ENCODE measurements at regions not wholly inside any gene's neighbourhood (a gene's known extent, or its start where the extent isn't known, plus 50 kb on each side); places are given as distances from the start of the nearest gene placed in this dataset.

DNA sequence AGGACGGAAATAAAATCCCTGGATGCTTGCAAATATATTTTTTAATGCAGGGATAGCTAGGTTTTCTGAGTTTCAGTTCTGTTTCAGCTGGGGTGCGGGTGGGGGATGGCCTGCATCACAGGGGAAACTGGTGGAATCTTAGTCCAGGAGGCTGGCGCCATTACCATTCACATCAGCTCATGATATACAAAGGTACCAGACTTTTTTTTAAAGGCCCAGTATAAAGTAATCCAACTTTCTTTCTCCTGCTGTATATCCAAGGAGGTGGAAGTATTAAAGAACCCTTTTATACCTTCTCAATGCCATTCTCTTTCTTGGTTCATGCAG lies 343.8 kb downstream of the KCNRG start:
- Histone ChIP-seq H3K9me3 (ENCODE audit: insufficient read depth, low read length, severe bottlenecking) (no peaks in the 10 kb centered on the region), H3K9ac (ENCODE audit: low read depth, low read length) (no peak overlapping the region), H3K27me3 (ENCODE audit: insufficient read depth, low read length, poor library complexity) (no peaks in the 10 kb centered on the region), H3K4me3 (ENCODE audit: low read depth in 1 of 2, low read length in 2 of 2) (no peak overlapping the region), H3K4me1 (ENCODE audit: insufficient read depth, low read length) (peaks cover 26% of the 10 kb centered on the region), H2AFZ (ENCODE audit: low read depth, low read length) (no peak overlapping the region), H3K36me3 (ENCODE audit: insufficient read depth, low read length) (no peaks in the 10 kb centered on the region), H3K4me2 (ENCODE audit: insufficient read depth, low read length) (no peak overlapping the region), H3K79me2 (ENCODE audit: insufficient read depth, low read length) (no peaks in the 10 kb centered on the region), H3K27ac (ENCODE audit: low read length) (no peak overlapping the region), H4K20me1 (ENCODE audit: insufficient read depth, low read length) (no peaks in the 10 kb centered on the region)
- no peak for TF ChIP-seq EZH2 (IDR thresholded peaks at IDR 0.05; ENCODE audit: borderline replicate concordance, low read depth, low read length, severe bottlenecking)
- TF ChIP-seq, protein P1, sequence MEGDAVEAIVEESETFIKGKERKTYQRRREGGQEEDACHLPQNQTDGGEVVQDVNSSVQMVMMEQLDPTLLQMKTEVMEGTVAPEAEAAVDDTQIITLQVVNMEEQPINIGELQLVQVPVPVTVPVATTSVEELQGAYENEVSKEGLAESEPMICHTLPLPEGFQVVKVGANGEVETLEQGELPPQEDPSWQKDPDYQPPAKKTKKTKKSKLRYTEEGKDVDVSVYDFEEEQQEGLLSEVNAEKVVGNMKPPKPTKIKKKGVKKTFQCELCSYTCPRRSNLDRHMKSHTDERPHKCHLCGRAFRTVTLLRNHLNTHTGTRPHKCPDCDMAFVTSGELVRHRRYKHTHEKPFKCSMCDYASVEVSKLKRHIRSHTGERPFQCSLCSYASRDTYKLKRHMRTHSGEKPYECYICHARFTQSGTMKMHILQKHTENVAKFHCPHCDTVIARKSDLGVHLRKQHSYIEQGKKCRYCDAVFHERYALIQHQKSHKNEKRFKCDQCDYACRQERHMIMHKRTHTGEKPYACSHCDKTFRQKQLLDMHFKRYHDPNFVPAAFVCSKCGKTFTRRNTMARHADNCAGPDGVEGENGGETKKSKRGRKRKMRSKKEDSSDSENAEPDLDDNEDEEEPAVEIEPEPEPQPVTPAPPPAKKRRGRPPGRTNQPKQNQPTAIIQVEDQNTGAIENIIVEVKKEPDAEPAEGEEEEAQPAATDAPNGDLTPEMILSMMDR (IDR thresholded peaks at IDR 0.05; ENCODE audit: borderline replicate concordance, extremely low read depth, low read length, poor library complexity, severe bottlenecking): no peak
- DNase-seq: no peak
- ATAC-seq (ENCODE audit: insufficient read depth, low read depth): no peak

DNA sequence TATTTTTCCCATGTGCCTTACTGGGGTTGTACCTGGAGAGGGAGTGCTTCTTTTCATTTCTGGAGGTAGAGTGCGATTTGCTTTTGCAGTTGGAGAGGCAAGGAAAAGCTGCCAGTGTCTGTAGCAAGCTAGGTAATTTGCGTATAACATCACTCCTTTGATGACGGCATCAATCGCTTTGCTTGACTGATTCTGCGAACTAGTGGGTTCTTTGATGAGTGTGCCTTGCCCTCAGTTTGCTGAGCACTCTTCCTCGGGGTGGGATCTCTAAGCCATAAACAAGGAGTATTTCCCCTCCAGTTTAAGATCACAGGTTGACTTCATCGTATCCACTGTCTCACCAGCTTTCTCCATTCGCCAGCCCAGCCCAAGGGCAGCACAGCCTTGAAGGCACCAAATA lies 344.5 kb downstream of the KCNRG start:
- Histone ChIP-seq H2AFZ (ENCODE audit: low read depth, low read length) (no peak overlapping the region), H3K4me3 (ENCODE audit: low read depth in 1 of 2, low read length in 2 of 2) (no peak overlapping the region), H3K27ac (ENCODE audit: low read length) (no peak overlapping the region), H4K20me1 (ENCODE audit: insufficient read depth, low read length) (no peaks in the 10 kb centered on the region), H3K27me3 (ENCODE audit: insufficient read depth, low read length, poor library complexity) (no peaks in the 10 kb centered on the region), H3K9me3 (ENCODE audit: insufficient read depth, low read length, severe bottlenecking) (no peaks in the 10 kb centered on the region), H3K4me2 (ENCODE audit: insufficient read depth, low read length) (no peak overlapping the region), H3K9ac (ENCODE audit: low read depth, low read length) (no peak overlapping the region), H3K79me2 (ENCODE audit: insufficient read depth, low read length) (no peaks in the 10 kb centered on the region), H3K4me1 (ENCODE audit: insufficient read depth, low read length) (peaks cover 22% of the 10 kb centered on the region), H3K36me3 (ENCODE audit: insufficient read depth, low read length) (no peaks in the 10 kb centered on the region)
- ATAC-seq (ENCODE audit: insufficient read depth, low read depth) (0 out of 3 replicates have a peak, but pooled peaks have one; percentile 31), DNase-seq (no peak)
- TF ChIP-seq, protein P1 (IDR thresholded peaks at IDR 0.05; ENCODE audit: borderline replicate concordance, extremely low read depth, low read length, poor library complexity, severe bottlenecking): no peak
- TF ChIP-seq EZH2 (IDR thresholded peaks at IDR 0.05; ENCODE audit: borderline replicate concordance, low read depth, low read length, severe bottlenecking): no peak

DNA sequence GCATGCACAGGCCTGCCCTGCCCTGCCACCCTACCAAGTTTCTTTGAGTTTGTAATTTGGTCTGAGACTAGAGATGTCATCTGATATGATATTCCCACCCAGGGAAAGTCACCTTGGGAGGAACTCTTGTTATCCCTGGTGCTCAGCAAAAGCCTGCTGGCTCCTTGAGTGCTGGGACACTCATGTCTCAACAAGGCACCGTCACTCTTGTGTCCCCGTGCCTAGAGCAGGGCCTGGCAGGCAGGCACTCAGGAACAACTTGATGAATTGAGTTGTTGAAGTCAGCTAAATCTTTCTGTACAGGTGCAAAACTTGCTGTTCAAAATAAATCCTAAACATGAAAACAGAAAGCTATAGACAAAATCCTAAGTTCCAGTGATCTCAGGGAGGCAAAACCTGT lies 345.4 kb downstream of the KCNRG start:
- Histone ChIP-seq H3K4me1 (ENCODE audit: insufficient read depth, low read length) (peaks cover 15% of the 10 kb centered on the region), H2AFZ (ENCODE audit: low read depth, low read length) (no peak overlapping the region), H3K36me3 (ENCODE audit: insufficient read depth, low read length) (no peaks in the 10 kb centered on the region), H3K9ac (ENCODE audit: low read depth, low read length) (no peak overlapping the region), H3K4me2 (ENCODE audit: insufficient read depth, low read length) (no peak overlapping the region), H4K20me1 (ENCODE audit: insufficient read depth, low read length) (no peaks in the 10 kb centered on the region), H3K79me2 (ENCODE audit: insufficient read depth, low read length) (no peaks in the 10 kb centered on the region), H3K9me3 (ENCODE audit: insufficient read depth, low read length, severe bottlenecking) (no peaks in the 10 kb centered on the region), H3K4me3 (ENCODE audit: low read depth in 1 of 2, low read length in 2 of 2) (no peak overlapping the region), H3K27me3 (ENCODE audit: insufficient read depth, low read length, poor library complexity) (no peaks in the 10 kb centered on the region), H3K27ac (ENCODE audit: low read length) (no peak overlapping the region)
- TF ChIP-seq, protein P1 (IDR thresholded peaks at IDR 0.05; ENCODE audit: borderline replicate concordance, extremely low read depth, low read length, poor library complexity, severe bottlenecking): no peak
- TF ChIP-seq EZH2 (IDR thresholded peaks at IDR 0.05; ENCODE audit: borderline replicate concordance, low read depth, low read length, severe bottlenecking): no peak
- ATAC-seq (ENCODE audit: insufficient read depth, low read depth): no peak
- no peak for DNase-seq

DNA sequence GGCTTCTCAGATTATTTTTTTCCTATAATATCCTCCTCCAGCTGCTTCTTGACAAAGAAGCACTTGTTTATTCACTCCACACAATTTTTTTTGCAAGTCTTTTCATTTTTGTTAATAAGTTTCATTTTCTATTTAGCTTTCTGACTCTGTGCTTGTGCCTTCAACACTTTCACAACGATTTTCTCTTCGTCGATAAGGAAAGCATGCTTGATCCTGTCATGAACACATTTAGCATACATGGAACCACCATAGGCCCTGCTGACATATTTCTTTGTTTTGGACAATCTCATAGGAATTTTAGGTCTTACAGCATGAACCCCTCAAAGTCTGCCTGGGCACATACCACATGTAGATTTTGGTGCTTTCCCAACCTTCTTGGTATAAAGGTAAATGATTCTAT lies 346.0 kb downstream of the KCNRG start:
- no peak overlapping the region for H3K27ac ChIP-seq (ENCODE audit: low read length)
- no peaks in the 10 kb centered on the region for H4K20me1 ChIP-seq (ENCODE audit: insufficient read depth, low read length)
- no peaks in the 10 kb centered on the region for H3K9me3 ChIP-seq (ENCODE audit: insufficient read depth, low read length, severe bottlenecking)
- H3K4me1 ChIP-seq (ENCODE audit: insufficient read depth, low read length): peaks cover 15% of the 10 kb centered on the region
- no peaks in the 10 kb centered on the region for H3K79me2 ChIP-seq (ENCODE audit: insufficient read depth, low read length)
- no peak overlapping the region for H3K4me2 ChIP-seq (ENCODE audit: insufficient read depth, low read length)
- H3K36me3 ChIP-seq (ENCODE audit: insufficient read depth, low read length): no peaks in the 10 kb centered on the region
- no peak overlapping the region for H3K9ac ChIP-seq (ENCODE audit: low read depth, low read length)
- ATAC-seq (ENCODE audit: insufficient read depth, low read depth): no peak
- H3K4me3 ChIP-seq (ENCODE audit: low read depth in 1 of 2, low read length in 2 of 2): no peak overlapping the region
- no peaks in the 10 kb centered on the region for H3K27me3 ChIP-seq (ENCODE audit: insufficient read depth, low read length, poor library complexity)
- no peak for DNase-seq
- H2AFZ ChIP-seq (ENCODE audit: low read depth, low read length): no peak overlapping the region
- TF ChIP-seq, protein P1 (IDR thresholded peaks at IDR 0.05; ENCODE audit: borderline replicate concordance, extremely low read depth, low read length, poor library complexity, severe bottlenecking): no peak
- no peak for TF ChIP-seq EZH2 (IDR thresholded peaks at IDR 0.05; ENCODE audit: borderline replicate concordance, low read depth, low read length, severe bottlenecking)
